ENCODE measurements at regions not wholly inside any gene's neighbourhood (a gene's known extent, or its start where the extent isn't known, plus 50 kb on each side); places are given as distances from the start of the nearest gene placed in this dataset.

- no peak for TF ChIP-seq CTCF (IDR thresholded peaks at IDR 0.05)
- no peak for TF ChIP-seq POLR2A (IDR thresholded peaks at IDR 0.05)
Measured at GRCh38 chr13:47426126-47426849, 529.4 kb upstream of the HTR2A start.
